ENCODE measurements at regions not wholly inside any gene's neighbourhood (a gene's known extent, or its start where the extent isn't known, plus 50 kb on each side); places are given as distances from the start of the nearest gene placed in this dataset.
"Not testable (repeated sequence)": the region's sequence is repeated elsewhere in the genome, so short reads cannot be mapped to it uniquely, and the experiment has no call there.

- Histone ChIP-seq H3K4me1 (ENCODE audit: control insufficient read depth, insufficient read depth, low read length) (no peaks in the 10 kb centered on the region), H3K36me3 (ENCODE audit: control insufficient read depth in 2 of 2, insufficient read depth in 2 of 2, low read length in 2 of 2) (no peaks in the 10 kb centered on the region), H3K27me3 (ENCODE audit: control insufficient read depth in 1 of 2, insufficient read depth in 2 of 2, low read length in 2 of 2) (no peaks in the 10 kb centered on the region), H3K9me3 (ENCODE audit: control insufficient read depth in 2 of 2, low read length in 2 of 2) (no peaks in the 10 kb centered on the region), H3K9ac (ENCODE audit: low read length in 2 of 2) (no peak overlapping the region), H3K27ac (ENCODE audit: low read length) (no peak overlapping the region), H3K4me3 (ENCODE audit: low read length in 2 of 2) (no peak overlapping the region)
Measured at GRCh38 chr3:89742546-89742945, 635.1 kb downstream of the EPHA3 start.

DNA sequence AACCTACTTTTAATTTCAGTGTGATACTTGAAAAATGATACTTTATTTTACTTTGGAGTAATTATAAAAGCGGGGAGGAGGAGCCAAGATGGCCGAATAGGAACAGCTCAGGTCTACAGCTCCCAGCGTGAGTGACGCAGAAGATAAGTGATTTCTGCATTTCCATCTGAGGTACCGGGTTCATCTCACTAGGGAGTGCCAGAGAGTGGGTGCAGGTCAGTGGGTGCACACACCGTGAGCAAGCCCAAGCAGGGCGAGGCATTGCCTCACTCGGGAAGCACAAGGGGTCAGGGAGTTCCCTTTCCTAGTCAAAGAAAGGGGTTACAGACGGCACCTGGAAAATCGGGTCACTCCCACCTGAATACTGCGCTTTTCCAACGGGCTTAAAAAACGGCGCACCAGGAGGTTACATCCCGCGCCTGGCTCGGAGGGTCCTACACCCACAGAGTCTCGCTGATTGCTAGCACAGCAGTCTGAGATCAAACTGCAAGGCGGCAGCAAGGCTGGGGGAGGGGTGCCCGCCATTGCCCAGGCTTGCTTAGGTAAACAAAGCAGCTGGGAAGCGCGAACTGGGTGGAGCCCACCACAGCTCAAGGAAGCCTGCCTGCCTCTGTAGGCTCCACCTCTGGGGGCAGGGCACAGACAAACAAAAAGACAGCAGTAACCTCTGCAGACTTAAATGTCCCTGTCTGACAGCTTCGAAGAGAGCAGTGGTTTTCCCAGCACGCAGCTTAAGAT is 640.3 kb downstream of the EPHA3 start:
- not testable (repeated sequence) for H3K4me1 ChIP-seq (ENCODE audit: control insufficient read depth, insufficient read depth, low read length); H3K27me3 ChIP-seq (ENCODE audit: control insufficient read depth in 1 of 2, insufficient read depth in 2 of 2, low read length in 2 of 2); H3K27ac ChIP-seq (ENCODE audit: low read length); H3K9me3 ChIP-seq (ENCODE audit: control insufficient read depth in 2 of 2, low read length in 2 of 2); H3K4me3 ChIP-seq (ENCODE audit: low read length in 2 of 2); H3K9ac ChIP-seq (ENCODE audit: low read length in 2 of 2); H3K36me3 ChIP-seq (ENCODE audit: control insufficient read depth in 2 of 2, insufficient read depth in 2 of 2, low read length in 2 of 2)

GRCh38 chr3:89762405-89762804 is 655.0 kb downstream of the EPHA3 start:
- Histone ChIP-seq H3K27ac (ENCODE audit: low read length) (no peak overlapping the region), H3K36me3 (ENCODE audit: control insufficient read depth in 2 of 2, insufficient read depth in 2 of 2, low read length in 2 of 2) (no peaks in the 10 kb centered on the region), H3K27me3 (ENCODE audit: control insufficient read depth in 1 of 2, insufficient read depth in 2 of 2, low read length in 2 of 2) (no peaks in the 10 kb centered on the region), H3K9me3 (ENCODE audit: control insufficient read depth in 2 of 2, low read length in 2 of 2) (no peaks in the 10 kb centered on the region), H3K4me3 (ENCODE audit: low read length in 2 of 2) (no peak overlapping the region), H3K4me1 (ENCODE audit: control insufficient read depth, insufficient read depth, low read length) (no peaks in the 10 kb centered on the region), H3K9ac (ENCODE audit: low read length in 2 of 2) (no peak overlapping the region)

- H3K27ac ChIP-seq (ENCODE audit: low read length) = no peak overlapping the region
- H3K9ac ChIP-seq (ENCODE audit: low read length in 2 of 2) = no peak overlapping the region
- no peaks in the 10 kb centered on the region for H3K4me1 ChIP-seq (ENCODE audit: control insufficient read depth, insufficient read depth, low read length)
- H3K27me3 ChIP-seq (ENCODE audit: control insufficient read depth in 1 of 2, insufficient read depth in 2 of 2, low read length in 2 of 2) = no peaks in the 10 kb centered on the region
- no peaks in the 10 kb centered on the region for H3K36me3 ChIP-seq (ENCODE audit: control insufficient read depth in 2 of 2, insufficient read depth in 2 of 2, low read length in 2 of 2)
- no peak overlapping the region for H3K4me3 ChIP-seq (ENCODE audit: low read length in 2 of 2)
- no peaks in the 10 kb centered on the region for H3K9me3 ChIP-seq (ENCODE audit: control insufficient read depth in 2 of 2, low read length in 2 of 2)
Measured at GRCh38 chr3:89783341-89783927, 676.0 kb downstream of the EPHA3 start.

DNA sequence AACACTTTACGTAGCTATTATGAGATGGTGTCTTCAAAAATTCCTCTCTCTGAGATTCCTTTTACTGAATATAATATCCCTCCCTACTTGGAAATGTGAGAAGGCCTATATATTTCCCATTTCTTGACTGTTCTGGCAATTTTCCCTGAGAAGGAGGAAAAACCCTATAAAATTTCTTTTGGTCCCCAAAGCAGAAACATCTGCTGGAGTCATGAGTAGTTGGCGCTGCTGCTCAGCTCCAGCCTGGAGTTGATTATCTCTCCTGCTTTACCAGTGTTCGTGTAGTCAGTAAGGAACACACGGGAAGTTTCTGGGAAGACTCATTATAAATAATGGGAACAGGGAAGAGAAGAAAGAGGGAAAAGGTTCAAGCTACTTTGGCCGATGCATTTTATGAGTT is 680.1 kb downstream of the EPHA3 start:
- Histone ChIP-seq H3K27ac (ENCODE audit: low read length) (no peak overlapping the region), H3K36me3 (ENCODE audit: control insufficient read depth in 2 of 2, insufficient read depth in 2 of 2, low read length in 2 of 2) (no peaks in the 10 kb centered on the region), H3K9me3 (ENCODE audit: control insufficient read depth in 2 of 2, low read length in 2 of 2) (no peaks in the 10 kb centered on the region), H3K9ac (ENCODE audit: low read length in 2 of 2) (no peak overlapping the region), H3K27me3 (ENCODE audit: control insufficient read depth in 1 of 2, insufficient read depth in 2 of 2, low read length in 2 of 2) (no peaks in the 10 kb centered on the region), H3K4me3 (ENCODE audit: low read length in 2 of 2) (no peak overlapping the region), H3K4me1 (ENCODE audit: control insufficient read depth, insufficient read depth, low read length) (no peaks in the 10 kb centered on the region)

DNA sequence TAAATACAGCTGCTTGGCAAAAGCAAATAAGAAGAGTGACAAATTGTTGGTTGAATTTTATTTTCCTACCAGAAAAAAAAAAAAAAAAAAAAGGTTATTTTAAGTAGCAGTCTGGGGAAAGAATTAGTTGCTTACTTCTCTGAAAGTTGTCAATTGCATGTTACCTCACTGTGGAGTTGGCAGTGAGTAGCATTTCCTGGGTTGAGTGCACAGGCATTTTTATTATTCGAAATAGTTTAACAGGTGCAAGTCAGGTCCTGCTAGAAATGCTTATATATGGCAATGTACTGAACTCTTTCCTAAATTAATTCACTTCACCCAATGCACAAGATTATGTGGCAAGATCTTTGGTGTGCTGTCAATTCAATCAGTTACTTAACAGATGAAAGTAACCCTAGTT is 680.6 kb downstream of the EPHA3 start:
- Histone ChIP-seq H3K27me3 (ENCODE audit: control insufficient read depth in 1 of 2, insufficient read depth in 2 of 2, low read length in 2 of 2) (no peaks in the 10 kb centered on the region), H3K9me3 (ENCODE audit: control insufficient read depth in 2 of 2, low read length in 2 of 2) (no peaks in the 10 kb centered on the region), H3K4me1 (ENCODE audit: control insufficient read depth, insufficient read depth, low read length) (no peaks in the 10 kb centered on the region), H3K27ac (ENCODE audit: low read length) (no peak overlapping the region), H3K4me3 (ENCODE audit: low read length in 2 of 2) (no peak overlapping the region), H3K9ac (ENCODE audit: low read length in 2 of 2) (no peak overlapping the region), H3K36me3 (ENCODE audit: control insufficient read depth in 2 of 2, insufficient read depth in 2 of 2, low read length in 2 of 2) (no peaks in the 10 kb centered on the region)

GRCh38 chr3:89795506-89795905 is 688.1 kb downstream of the EPHA3 start:
- Histone ChIP-seq H3K4me3 (ENCODE audit: low read length in 2 of 2) (no peak overlapping the region), H3K36me3 (ENCODE audit: control insufficient read depth in 2 of 2, insufficient read depth in 2 of 2, low read length in 2 of 2) (no peaks in the 10 kb centered on the region), H3K27me3 (ENCODE audit: control insufficient read depth in 1 of 2, insufficient read depth in 2 of 2, low read length in 2 of 2) (no peaks in the 10 kb centered on the region), H3K9me3 (ENCODE audit: control insufficient read depth in 2 of 2, low read length in 2 of 2) (no peaks in the 10 kb centered on the region), H3K4me1 (ENCODE audit: control insufficient read depth, insufficient read depth, low read length) (no peaks in the 10 kb centered on the region), H3K9ac (ENCODE audit: low read length in 2 of 2) (no peak overlapping the region), H3K27ac (ENCODE audit: low read length) (no peak overlapping the region)

DNA sequence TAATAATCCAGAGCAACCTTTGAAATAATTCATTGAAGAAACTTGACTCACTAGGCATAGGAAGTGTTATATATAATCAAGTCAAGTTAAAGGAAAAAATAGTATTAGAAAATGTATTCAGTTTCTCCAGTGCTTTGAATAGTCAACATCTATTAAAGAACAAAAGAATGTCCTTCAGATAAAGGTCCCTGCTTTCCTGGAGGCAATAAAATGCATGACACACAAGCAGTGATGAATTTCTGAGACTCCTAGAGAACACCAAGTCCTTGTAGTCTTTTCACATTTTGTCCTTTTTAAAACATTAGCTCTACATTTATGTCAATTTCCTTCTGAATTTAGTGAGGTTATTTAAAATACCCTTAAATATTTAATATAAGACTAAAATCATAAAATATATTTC is 695.5 kb downstream of the EPHA3 start:
- Histone ChIP-seq H3K9ac (ENCODE audit: low read length in 2 of 2) (no peak overlapping the region), H3K27me3 (ENCODE audit: control insufficient read depth in 1 of 2, insufficient read depth in 2 of 2, low read length in 2 of 2) (no peaks in the 10 kb centered on the region), H3K36me3 (ENCODE audit: control insufficient read depth in 2 of 2, insufficient read depth in 2 of 2, low read length in 2 of 2) (no peaks in the 10 kb centered on the region), H3K27ac (ENCODE audit: low read length) (no peak overlapping the region), H3K4me3 (ENCODE audit: low read length in 2 of 2) (no peak overlapping the region), H3K4me1 (ENCODE audit: control insufficient read depth, insufficient read depth, low read length) (no peaks in the 10 kb centered on the region), H3K9me3 (ENCODE audit: control insufficient read depth in 2 of 2, low read length in 2 of 2) (no peaks in the 10 kb centered on the region)

DNA sequence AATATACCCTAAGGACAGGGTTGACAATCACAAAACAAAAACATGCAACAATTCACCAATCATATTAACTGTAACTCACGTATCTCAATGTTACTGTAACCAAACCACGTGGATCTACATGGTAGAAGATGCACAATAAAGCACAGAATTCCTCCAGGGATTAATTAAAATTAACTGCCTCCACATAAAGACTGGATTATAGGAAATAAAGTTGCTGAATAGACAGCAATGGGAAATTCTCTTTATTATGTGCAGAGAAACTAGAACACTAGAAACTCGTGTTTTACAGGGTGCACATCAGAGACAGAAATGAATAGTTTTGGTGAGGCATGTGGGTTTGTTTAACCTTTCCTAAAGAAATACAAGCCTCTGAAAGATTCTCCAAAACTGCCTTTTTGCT is 696.3 kb downstream of the EPHA3 start:
- Histone ChIP-seq H3K4me1 (ENCODE audit: control insufficient read depth, insufficient read depth, low read length) (no peaks in the 10 kb centered on the region), H3K27ac (ENCODE audit: low read length) (no peak overlapping the region), H3K9me3 (ENCODE audit: control insufficient read depth in 2 of 2, low read length in 2 of 2) (no peaks in the 10 kb centered on the region), H3K27me3 (ENCODE audit: control insufficient read depth in 1 of 2, insufficient read depth in 2 of 2, low read length in 2 of 2) (no peaks in the 10 kb centered on the region), H3K4me3 (ENCODE audit: low read length in 2 of 2) (no peak overlapping the region), H3K36me3 (ENCODE audit: control insufficient read depth in 2 of 2, insufficient read depth in 2 of 2, low read length in 2 of 2) (no peaks in the 10 kb centered on the region), H3K9ac (ENCODE audit: low read length in 2 of 2) (no peak overlapping the region)

DNA sequence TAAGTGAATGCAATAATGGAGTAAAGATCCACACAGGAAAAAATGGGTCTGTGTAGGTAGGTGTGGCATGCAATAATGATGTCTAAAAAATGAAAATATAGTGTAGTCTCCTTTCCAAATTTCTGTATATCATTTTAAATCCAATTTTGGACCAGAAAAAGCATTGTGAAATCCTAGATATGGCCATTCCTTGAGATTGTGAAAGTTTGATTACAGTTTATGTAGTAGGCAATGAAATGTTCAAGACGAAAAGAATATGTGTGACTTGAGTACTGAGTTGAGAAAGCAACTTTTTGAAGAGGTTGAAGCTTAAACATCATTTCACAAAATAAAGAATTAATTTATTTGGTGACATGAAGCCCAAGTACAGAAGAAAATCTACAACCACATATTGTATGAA is 698.7 kb downstream of the EPHA3 start:
- Histone ChIP-seq H3K36me3 (ENCODE audit: control insufficient read depth in 2 of 2, insufficient read depth in 2 of 2, low read length in 2 of 2) (no peaks in the 10 kb centered on the region), H3K4me1 (ENCODE audit: control insufficient read depth, insufficient read depth, low read length) (no peaks in the 10 kb centered on the region), H3K9me3 (ENCODE audit: control insufficient read depth in 2 of 2, low read length in 2 of 2) (no peaks in the 10 kb centered on the region), H3K27ac (ENCODE audit: low read length) (no peak overlapping the region), H3K9ac (ENCODE audit: low read length in 2 of 2) (no peak overlapping the region), H3K27me3 (ENCODE audit: control insufficient read depth in 1 of 2, insufficient read depth in 2 of 2, low read length in 2 of 2) (no peaks in the 10 kb centered on the region), H3K4me3 (ENCODE audit: low read length in 2 of 2) (no peak overlapping the region)

DNA sequence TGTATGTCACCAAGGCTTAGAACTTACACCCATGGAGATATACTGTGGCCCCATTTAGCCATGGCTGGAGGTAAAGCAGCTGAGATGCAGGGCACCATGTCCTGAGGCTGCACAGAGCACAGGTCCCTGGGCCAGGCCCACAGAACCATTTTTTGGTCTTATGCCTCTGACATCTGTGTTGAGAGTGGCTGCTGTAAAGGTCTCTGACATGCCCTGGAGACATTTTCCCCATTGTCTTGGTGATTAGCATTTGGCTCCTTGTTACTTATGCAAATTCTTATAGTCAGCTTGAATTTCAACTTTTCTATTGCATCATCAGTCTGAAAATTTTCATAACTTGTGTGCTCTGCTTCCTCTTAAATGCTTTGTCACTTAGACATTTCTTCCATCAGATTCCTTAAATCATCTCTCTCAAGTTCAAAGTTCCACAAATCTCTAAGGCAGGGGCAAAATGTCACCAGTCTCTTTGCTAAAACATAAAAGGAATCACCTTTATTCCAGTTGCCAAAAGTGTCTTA is 701.3 kb downstream of the EPHA3 start:
- no peak overlapping the region for H3K4me3 ChIP-seq (ENCODE audit: low read length in 2 of 2)
- no peak overlapping the region for H3K27ac ChIP-seq (ENCODE audit: low read length)
- no peak overlapping the region for H3K9ac ChIP-seq (ENCODE audit: low read length in 2 of 2)
- no peaks in the 10 kb centered on the region for H3K36me3 ChIP-seq (ENCODE audit: control insufficient read depth in 2 of 2, insufficient read depth in 2 of 2, low read length in 2 of 2)
- no peaks in the 10 kb centered on the region for H3K27me3 ChIP-seq (ENCODE audit: control insufficient read depth in 1 of 2, insufficient read depth in 2 of 2, low read length in 2 of 2)
- H3K4me1 ChIP-seq (ENCODE audit: control insufficient read depth, insufficient read depth, low read length) = no peaks in the 10 kb centered on the region
- peaks cover 0 to 3% of the 10 kb centered on the region in 2 donors for H3K9me3 ChIP-seq (ENCODE audit: control insufficient read depth in 2 of 2, low read length in 2 of 2)
